K562 (cell line): ENCODE measurements at regions not wholly inside any gene's neighbourhood (a gene's known extent, or its start where the extent isn't known, plus 50 kb on each side); places are given as distances from the start of the nearest gene placed in this dataset.
A peak's percentile ranks its signal among the peaks of the same experiment; 100 is the strongest.

Experiments
- ATAC-seq: fragments of 200-7000 bp; cut with Tn5 transposase; 3 replicates; pipeline ENCODE4 v1.9.1; 2020; ENCODE audit warnings: moderate library complexity
- BruUV-seq: library from RNA; stranded (reverse); fragments of 400-500 nt; replicated peaks from 2 replicates; lab custom pipeline; 2021; lab: Mats Ljungman, UMichigan
- CTCF ChIA-PET: fragments of 300-600 bp; formaldehyde crosslinking; extraction: SDS; loops from one replicate; lab custom pipeline; 2021; ENCODE audit warnings: low intra/inter-chr PET ratio; lab: Yijun Ruan, JAX
- POLR2A ChIA-PET: fragments of 300-600, 350-650 bp; sonication (Branson Sonifier 250); formaldehyde crosslinking; extraction: SDS; loops from one replicate; lab custom pipeline; 2021; ENCODE audit warnings: antibody characterized with exemption, inconsistent platforms; lab: Yijun Ruan, JAX
- DNase-seq, 4 experiments: peaks; one replicate each; pipeline versions ENCODE4 v3.0.0 to v3.0.0-alpha.2; 2011 to 2018; ENCODE audit warnings: low spot score in 3 of 4, mixed read lengths in 3 of 4; ENCODE audit errors: extremely low read depth in 1 of 4
- FAIRE-seq: peaks from 2 replicates; lab custom pipeline; 2011; peaks lifted over from hg19 to GRCh38; lab: Jason Lieb, UNC
- H2AFZ ChIP-seq: 2 replicates; pipeline ENCODE4 v1.6.0; 2011; ENCODE audit warnings: low read depth, low read length, control low read depth, inconsistent platforms
- H3K27ac ChIP-seq: fragments of 200-600 bp; 3 replicates; pipeline ENCODE4 v1.8.0; 2011; ENCODE audit warnings: low read depth, mild to moderate bottlenecking, control low read depth, inconsistent platforms, low read length, moderate library complexity, mixed read lengths; ENCODE audit errors: extremely low read depth
- H3K27me3 ChIP-seq, 2 experiments: fragments of 300-600 bp in 1 of 2; 2 replicates in 1 of 2; 3 replicates in 1 of 2; pipeline versions ENCODE4 v1.6.0 to v1.8.0; 2011; ENCODE audit warnings: inconsistent platforms in 2 of 2, low read length in 2 of 2, mild to moderate bottlenecking in 1 of 2, mixed read lengths in 1 of 2, moderate library complexity in 1 of 2; ENCODE audit not compliant: control insufficient read depth in 2 of 2, insufficient read depth in 2 of 2
- H3K36me3 ChIP-seq: fragments of 300-600 bp; 3 replicates; pipeline ENCODE4 v1.8.0; 2011; ENCODE audit warnings: mild to moderate bottlenecking, low read length, inconsistent platforms; ENCODE audit not compliant: control insufficient read depth, insufficient read depth
- H3K4me1 ChIP-seq, 2 experiments: fragments of 200-600 bp in 1 of 2; replicated peaks in 1 of 2; 2 replicates in 1 of 2; 3 replicates in 1 of 2; pipeline versions ENCODE4 v1.5.1 to v1.8.0; 2011; ENCODE audit warnings: inconsistent platforms in 2 of 2, low read length in 2 of 2, mild to moderate bottlenecking in 1 of 2, mixed read lengths in 1 of 2, moderate library complexity in 1 of 2; ENCODE audit not compliant: control insufficient read depth in 2 of 2, insufficient read depth in 2 of 2
- H3K4me2 ChIP-seq: 2 replicates; pipeline ENCODE4 v1.6.1; 2011; ENCODE audit warnings: low read length, control low read depth, inconsistent platforms, mixed read lengths; ENCODE audit not compliant: insufficient read depth
- H3K4me3 ChIP-seq: fragments of 200-600 bp; sonication (generic), shearing (Covaris generic); 2 replicates; pipeline ENCODE4 v1.5.1; 2016; ENCODE audit warnings: control low read depth, inconsistent platforms
- H3K79me2 ChIP-seq: fragments of 200-600 bp; 3 replicates; pipeline ENCODE4 v1.8.0; 2011; ENCODE audit warnings: low read length, inconsistent platforms; ENCODE audit not compliant: control insufficient read depth, insufficient read depth
- H3K9ac ChIP-seq, 2 experiments: 2 replicates each; pipeline versions ENCODE4 v1.6.0 to v1.6.1; 2011; ENCODE audit warnings: low read depth in 2 of 2, low read length in 2 of 2, control low read depth in 1 of 2, inconsistent platforms in 1 of 2, mild to moderate bottlenecking in 1 of 2, mixed read lengths in 1 of 2; ENCODE audit not compliant: insufficient read depth in 1 of 2
- H3K9me1 ChIP-seq: one replicate; pipeline ENCODE4 v1.6.0; 2011; ENCODE audit warnings: inconsistent platforms, mild to moderate bottlenecking, low read length, moderate library complexity; ENCODE audit not compliant: control insufficient read depth, insufficient read depth
- H3K9me3 ChIP-seq: replicated peaks from 2 replicates; pipeline ENCODE4 v1.5.1; 2011; ENCODE audit warnings: low read depth, low read length, inconsistent platforms; ENCODE audit not compliant: control insufficient read depth, insufficient read depth
- H4K20me1 ChIP-seq: replicated peaks from 2 replicates; pipeline ENCODE4 v1.6.1; 2011; ENCODE audit warnings: low read length, inconsistent platforms, mixed read lengths; ENCODE audit not compliant: control insufficient read depth, insufficient read depth
- POLR2H ChIP-seq: IDR thresholded peaks from 2 replicates; pipeline ENCODE4 v1.6.1; 2016; ENCODE audit warnings: missing genetic modification characterization, low read depth, mild to moderate bottlenecking, control low read depth, missing compliant biosample characterization, moderate library complexity
- RBFOX2 ChIP-seq: fragments of 200-400 bp; formaldehyde crosslinking; IDR thresholded peaks from 2 replicates; pipeline ENCODE4 v1.6.1; 2017; ENCODE audit warnings: low read depth, mild to moderate bottlenecking, low read length, moderate library complexity
- REST ChIP-seq, 2 experiments: fragments of 450-650 bp; formaldehyde crosslinking in 1 of 2; IDR thresholded peaks; 2 replicates each; pipeline versions ENCODE4 v1.4.0 to v1.6.1; 2014 to 2020; ENCODE audit warnings: mild to moderate bottlenecking in 2 of 2, borderline replicate concordance in 1 of 2, low read depth in 1 of 2
- ZNF655 ChIP-seq: fragments of 250-450 bp; sonication (Bioruptor Pico); IDR thresholded peaks from 2 replicates; pipeline ENCODE4 v1.5.0; 2021
- WGBS: fragments of 100-300 bp; shearing (Covaris generic); methylation state at CpG from one replicate; pipeline ENCODE4 v1.1.6; 2016; ENCODE audit warnings: low coverage, mixed read lengths; ENCODE audit not compliant: insufficient coverage; ENCODE audit errors: missing lambda C conversion rate; 5-methylcytosine and 5-hydroxymethylcytosine counted together
- in situ Hi-C: fragments of 300-500 bp; cut with MboI; formaldehyde crosslinking; loops from 4 replicates; pipeline ENCODE4 v1.15.0; 2018; ENCODE audit warnings: inconsistent platforms, mixed read lengths
- intact Hi-C: fragments of 100-400 bp; cut with micrococcal nuclease; formaldehyde crosslinking; loops from 2 replicates; pipeline ENCODE4 v1.14.2; 2022

- H3K9ac ChIP-seq, result no peak overlapping the region
- no peaks in the 10 kb centered on the region for H3K79me2 ChIP-seq
- ATAC-seq (no peak), FAIRE-seq (no peak), DNase-seq (no peak)
- H3K4me1 ChIP-seq, result no peaks in the 10 kb centered on the region
- no peak overlapping the region for H3K4me3 ChIP-seq
- no TSS peak for BruUV-seq
- TF ChIP-seq POLR2H (tag), result no peak
- no peak for TF ChIP-seq RBFOX2
- no peak for TF ChIP-seq ZNF655
- in situ Hi-C loops (loop anchor here (10.0 kb wide), 1 partner anchor 376 kb away; no protein-coding TSS in a partner anchor), intact Hi-C loops (no loop called here)
- H3K9me3 ChIP-seq, result no peaks in the 10 kb centered on the region
- no peaks in the 10 kb centered on the region for H3K27me3 ChIP-seq
- POLR2A ChIA-PET, result no interaction called here
- H3K9me1 ChIP-seq, result no peaks in the 10 kb centered on the region
- no peaks in the 10 kb centered on the region for H3K36me3 ChIP-seq
- H4K20me1 ChIP-seq, result no peaks in the 10 kb centered on the region
- 6% methylated on average over 8 of the region's 8 CpGs for WGBS
- CTCF ChIA-PET, result no interaction called here
- no peak overlapping the region for H2AFZ ChIP-seq
- H3K27ac ChIP-seq, result no peak overlapping the region
- no peak overlapping the region for H3K4me2 ChIP-seq
Observed at GRCh38 chr9:88051138-88051537, 76.8 kb upstream of the CDK20 start.

GRCh38 chr9:88049677-88050307, 75.5 kb upstream of the CDK20 start:
- Histone ChIP-seq H3K36me3 (no peaks in the 10 kb centered on the region), H2AFZ (no peak overlapping the region), H4K20me1 (no peaks in the 10 kb centered on the region), H3K9ac (no peak overlapping the region), H3K4me1 (no peaks in the 10 kb centered on the region), H3K27me3 (no peaks in the 10 kb centered on the region), H3K9me1 (no peaks in the 10 kb centered on the region), H3K4me3 (no peak overlapping the region), H3K79me2 (no peaks in the 10 kb centered on the region), H3K27ac (no peak overlapping the region), H3K4me2 (no peak overlapping the region), H3K9me3 (no peaks in the 10 kb centered on the region)
- in situ Hi-C loops (loop anchor here (10.0 kb wide), 1 partner anchor 375 kb away; no protein-coding TSS in a partner anchor), intact Hi-C loops (loop anchor here (10.0 kb wide), 1 partner anchor 365 kb away; no protein-coding TSS in a partner anchor)
- no TSS peak for BruUV-seq
- 4% methylated on average over 5 of the region's 14 CpGs for WGBS
- POLR2A ChIA-PET, result interaction anchor here (0.6 kb wide), 1 partner anchor 104 kb away, joined by 4 read pairs; no protein-coding TSS in a partner anchor
- ATAC-seq (no peak), FAIRE-seq (no peak), DNase-seq (no peak)
- CTCF ChIA-PET, result no interaction called here
- TF ChIP-seq REST (IDR thresholded peaks at IDR 0.05; ENCODE audit: borderline replicate concordance) (peak; percentile 25; the same call in 1 of the 2 replicates), REST (CRISPR knock-in tag; IDR thresholded peaks at IDR 0.05; ENCODE audit: low read depth) (no peak)
